ENCODE measurements at regions not wholly inside any gene's neighbourhood (a gene's known extent, or its start where the extent isn't known, plus 50 kb on each side); places are given as distances from the start of the nearest gene placed in this dataset.

GRCh38 chr6:14513496-14514393, 396.2 kb downstream of the CD83 start:
- TF ChIP-seq CTCF (IDR thresholded peaks at IDR 0.05) (no peak), POLR2A (IDR thresholded peaks at IDR 0.05) (no peak)

All from sigmoid colon (tissue), 3 donors.